Cardiac fibroblast (primary cell): ENCODE measurements at regions not wholly inside any gene's neighbourhood (a gene's known extent, or its start where the extent isn't known, plus 50 kb on each side); places are given as distances from the start of the nearest gene placed in this dataset.

Experiments
- DNase-seq, 2 donors: peaks; one replicate each; pipeline versions ENCODE4 v3.0.0 to v3.0.0-alpha.2; 2010; ENCODE audit warnings: low read depth in 2 of 2
- H3K4me3 ChIP-seq, 2 donors: replicated peaks in 1 of 2; 1 replicate in 1 of 2; 2 replicates in 1 of 2; pipeline ENCODE4 v1.5.1; 2011; ENCODE audit warnings: low read depth in 2 of 2, low read length in 2 of 2, mild to moderate bottlenecking in 2 of 2, moderate library complexity in 1 of 2
- CTCF ChIP-seq: IDR thresholded peaks from one replicate; pipeline ENCODE4 v1.5.1; 2011; ENCODE audit warnings: low read depth, mild to moderate bottlenecking, low read length, inconsistent platforms

GRCh38 chr6:56386717-56387116 lies 139.3 kb upstream of the COL21A1 start:
- no peak for DNase-seq
- H3K4me3 ChIP-seq = no peak overlapping the region
- no peak for TF ChIP-seq CTCF

GRCh38 chr6:56385981-56386593 lies 138.7 kb upstream of the COL21A1 start:
- TF ChIP-seq CTCF = no peak
- no peak for DNase-seq
- H3K4me3 ChIP-seq = no peak overlapping the region

- no peak overlapping the region for H3K4me3 ChIP-seq
- no peak for TF ChIP-seq CTCF
- no peak for DNase-seq
Measured at GRCh38 chr6:56383160-56383559, 135.8 kb upstream of the COL21A1 start.

- no peak for TF ChIP-seq CTCF
- no peak for DNase-seq
- no peak overlapping the region for H3K4me3 ChIP-seq
Measured at GRCh38 chr6:56382416-56382940, 135.1 kb upstream of the COL21A1 start.

- peak in 1 of 2 donors; percentile 12 for DNase-seq
- TF ChIP-seq CTCF = no peak
- H3K4me3 ChIP-seq = no peak overlapping the region
Measured at GRCh38 chr6:56381801-56382251, 134.4 kb upstream of the COL21A1 start.

GRCh38 chr6:56380476-56380875 lies 133.1 kb upstream of the COL21A1 start:
- H3K4me3 ChIP-seq = no peak overlapping the region
- no peak for DNase-seq
- no peak for TF ChIP-seq CTCF
